ENCODE measurements at regions not wholly inside any gene's neighbourhood (a gene's known extent, or its start where the extent isn't known, plus 50 kb on each side); places are given as distances from the start of the nearest gene placed in this dataset.

DNA sequence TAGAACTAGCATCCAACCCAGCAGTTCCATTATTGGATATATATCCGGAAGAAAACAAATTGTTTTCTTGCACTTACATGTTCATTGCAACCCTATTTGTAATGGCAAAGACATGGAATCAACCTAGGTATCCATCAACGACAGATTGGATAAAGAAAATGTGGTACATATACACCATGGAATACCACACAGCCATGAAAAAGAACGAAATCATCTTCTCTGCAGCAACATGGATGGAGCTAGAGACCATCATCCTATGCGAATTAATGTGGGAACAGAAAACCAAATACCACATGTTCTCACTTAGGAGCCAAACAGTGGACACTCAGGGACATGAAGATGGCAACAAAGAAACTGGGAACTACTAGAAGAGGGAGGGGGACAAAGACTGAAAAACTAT, 352.7 kb downstream of the CDH2 start:
- ChIA-PET POLR2A (ENCODE audit: low non-redundant PET) (no interaction called here), CTCF (no interaction called here)
- H3K27ac ChIP-seq = no peak overlapping the region
- TF ChIP-seq CTCF (conservative IDR thresholded peaks at IDR 0.05; ENCODE audit: low read depth) = no peak
- DNase-seq (ENCODE audit: low spot score) = no peak

DNA sequence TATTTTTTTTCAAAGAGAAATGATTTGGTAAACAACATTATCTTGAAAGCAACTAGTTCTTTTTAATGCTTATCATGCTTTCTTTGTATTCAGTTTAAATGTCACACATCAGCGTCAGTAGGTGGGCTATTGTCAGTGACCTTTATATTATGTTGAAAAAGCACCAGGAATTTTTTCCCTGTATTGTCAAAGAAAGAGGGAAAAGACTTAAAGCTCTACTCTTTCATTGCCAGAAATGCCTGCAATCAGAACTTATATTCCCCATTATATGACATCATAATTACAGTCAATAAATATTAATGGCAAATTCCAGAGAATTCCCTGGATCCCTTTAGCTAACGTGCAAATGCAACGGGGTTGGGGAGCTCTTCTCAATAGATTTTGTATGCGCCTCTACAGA, 353.9 kb downstream of the CDH2 start:
- TF ChIP-seq CTCF (conservative IDR thresholded peaks at IDR 0.05; ENCODE audit: low read depth) = no peak
- DNase-seq (ENCODE audit: low spot score) = no peak
- no peak overlapping the region for H3K27ac ChIP-seq
- ChIA-PET POLR2A (ENCODE audit: low non-redundant PET) (no interaction called here), CTCF (no interaction called here)

DNA sequence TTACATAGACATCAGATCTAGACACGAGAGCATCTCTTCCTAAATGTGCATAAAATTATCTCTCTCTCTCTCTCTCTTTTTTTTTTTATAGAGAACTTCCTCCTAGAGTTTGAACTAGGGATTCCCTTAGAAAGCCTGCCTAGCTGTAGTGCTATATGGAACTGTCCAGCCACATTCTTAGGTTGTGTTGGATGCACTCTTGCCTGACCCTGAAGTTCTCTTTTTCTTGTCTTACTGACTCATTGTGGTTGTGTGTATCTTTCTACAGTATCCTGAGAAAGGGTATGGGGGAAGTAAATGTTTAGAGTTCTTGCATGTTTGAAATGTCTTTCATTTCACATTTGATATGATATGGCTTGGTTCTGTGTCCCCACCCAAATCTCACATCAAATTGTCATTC, 368.2 kb downstream of the CDH2 start:
- CTCF ChIA-PET = interaction anchor here (0.6 to 0.7 kb wide), 2 partner anchors 111 to 1459 kb away, joined by 4 to 5 read pairs; no protein-coding TSS in a partner anchor
- no peak for TF ChIP-seq CTCF (conservative IDR thresholded peaks at IDR 0.05; ENCODE audit: low read depth)
- no peak for DNase-seq (ENCODE audit: low spot score)
- POLR2A ChIA-PET (ENCODE audit: low non-redundant PET) = no interaction called here
- no peak overlapping the region for H3K27ac ChIP-seq

DNA sequence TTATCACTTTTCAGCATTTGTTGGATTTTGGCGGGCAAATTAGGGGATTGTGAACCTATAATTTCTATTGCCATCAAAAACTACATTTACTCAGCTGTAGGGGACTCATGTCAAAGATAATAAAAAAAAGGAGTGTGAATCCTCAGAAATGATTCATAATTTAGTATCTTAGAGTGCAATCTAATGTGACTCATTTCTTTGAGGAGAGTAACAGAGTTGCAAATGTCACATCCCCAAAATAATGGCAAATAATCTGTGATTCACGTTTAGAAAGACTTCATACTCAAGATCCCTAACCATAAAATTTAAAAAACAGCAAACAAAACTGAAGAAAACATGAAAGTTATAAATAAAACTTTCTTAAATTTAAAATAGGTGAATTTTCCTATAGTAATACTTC, 373.0 kb downstream of the CDH2 start:
- ChIA-PET POLR2A (ENCODE audit: low non-redundant PET) (no interaction called here), CTCF (no interaction called here)
- TF ChIP-seq CTCF (conservative IDR thresholded peaks at IDR 0.05; ENCODE audit: low read depth) = no peak
- no peak overlapping the region for H3K27ac ChIP-seq
- DNase-seq (ENCODE audit: low spot score) = no peak

- H3K27ac ChIP-seq = no peak overlapping the region
- no peak for TF ChIP-seq CTCF (conservative IDR thresholded peaks at IDR 0.05; ENCODE audit: low read depth)
- POLR2A ChIA-PET (ENCODE audit: low non-redundant PET) = no interaction called here
- DNase-seq (ENCODE audit: low spot score) = no peak
- CTCF ChIA-PET = interaction anchor here (0.7 kb wide), 1 partner anchor 43 kb away, joined by 3 read pairs; no protein-coding TSS in a partner anchor
Measured at GRCh38 chr18:27797484-27797883, 379.4 kb downstream of the CDH2 start.

GRCh38 chr18:27794181-27794926, 382.6 kb downstream of the CDH2 start:
- CTCF ChIA-PET = no interaction called here
- no peak for TF ChIP-seq CTCF (conservative IDR thresholded peaks at IDR 0.05; ENCODE audit: low read depth)
- POLR2A ChIA-PET (ENCODE audit: low non-redundant PET) = no interaction called here
- H3K27ac ChIP-seq = no peak overlapping the region
- DNase-seq (ENCODE audit: low spot score) = no peak

Measured in RWPE1 (cell line).